ENCODE measurements at regions not wholly inside any gene's neighbourhood (a gene's known extent, or its start where the extent isn't known, plus 50 kb on each side); places are given as distances from the start of the nearest gene placed in this dataset.

DNA sequence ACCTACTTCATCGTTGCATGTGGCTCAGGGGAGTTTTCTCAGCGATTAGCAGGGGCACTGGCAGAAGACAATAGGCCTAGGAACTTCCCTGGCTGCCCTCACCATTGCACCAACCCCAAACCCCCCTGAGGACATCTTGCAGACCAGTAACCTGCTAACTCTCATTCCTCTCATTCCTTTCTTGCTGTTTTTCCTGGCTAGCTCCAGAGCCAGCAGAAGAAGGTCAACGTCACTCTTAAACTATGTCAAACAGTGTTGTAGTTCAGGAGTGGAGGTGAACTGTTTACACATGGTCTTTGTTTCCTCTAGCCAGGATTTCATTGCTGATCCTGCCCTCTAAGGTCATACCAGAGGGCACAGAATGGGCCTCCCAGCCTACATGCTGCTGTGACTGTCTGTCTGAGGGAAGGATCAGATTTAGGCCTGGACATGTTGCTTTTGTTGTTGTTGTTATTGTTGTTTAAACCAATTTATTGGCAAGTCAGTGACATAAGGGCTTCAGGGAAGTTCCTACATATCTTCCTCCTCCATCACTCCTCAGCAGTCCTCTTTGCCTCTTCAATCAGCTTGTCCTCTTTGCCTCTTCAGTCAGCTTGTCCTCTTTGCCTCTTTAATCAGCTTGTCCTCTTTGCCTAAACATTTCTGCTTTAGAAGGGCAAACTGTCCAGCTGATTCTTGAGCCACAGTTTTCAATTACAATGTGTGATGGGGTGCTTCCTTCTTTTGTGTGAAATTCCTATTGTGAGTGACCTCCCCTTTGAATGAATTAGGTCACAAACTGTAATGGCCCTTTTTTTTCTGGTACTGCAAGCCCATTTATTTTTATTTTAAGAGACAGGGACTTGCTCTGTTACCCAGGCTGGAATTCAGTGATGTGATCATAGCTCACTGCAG, 471.9 kb upstream of the TNP1 start:
- DNase-seq: no peak

DNA sequence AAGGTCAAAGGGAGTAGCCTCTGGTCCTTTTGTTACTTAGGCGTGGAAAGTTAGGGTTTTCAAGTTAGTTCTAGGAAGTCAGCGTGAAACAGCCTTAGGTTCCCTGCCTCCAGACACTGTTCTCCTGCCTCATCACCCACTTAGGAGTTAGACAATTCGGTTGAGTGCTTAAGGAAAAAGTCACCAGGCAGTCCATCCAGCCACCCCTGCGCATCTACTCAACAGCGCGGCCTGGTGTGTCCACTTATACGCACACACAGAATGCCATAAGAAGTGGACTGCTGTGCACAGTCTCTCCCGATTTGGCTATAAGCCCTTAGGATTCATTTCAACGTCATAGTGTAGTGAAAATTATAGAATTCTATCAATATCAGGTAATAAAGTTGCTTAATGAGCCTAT, 470.8 kb upstream of the TNP1 start:
- DNase-seq: no peak

DNA sequence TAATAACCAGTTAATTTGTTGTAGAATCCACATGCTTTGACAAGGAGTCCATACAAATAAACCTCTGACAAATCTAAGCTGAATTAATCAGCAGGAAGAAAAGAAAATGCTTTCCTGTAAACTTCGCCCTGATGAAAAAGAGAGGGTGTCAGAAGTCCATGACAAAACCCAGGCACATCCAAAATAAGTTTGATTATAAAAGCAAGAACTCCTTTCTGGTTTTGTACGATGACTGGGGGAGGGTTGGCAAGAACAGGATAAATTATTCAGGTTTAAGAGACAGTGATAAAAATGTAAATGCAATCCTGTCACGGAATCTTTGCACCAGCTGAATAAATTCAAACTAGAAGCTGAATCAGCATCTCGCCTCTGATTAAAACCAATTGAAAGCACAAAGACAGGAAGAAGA, 469.2 kb upstream of the TNP1 start:
- no peak for DNase-seq

DNA sequence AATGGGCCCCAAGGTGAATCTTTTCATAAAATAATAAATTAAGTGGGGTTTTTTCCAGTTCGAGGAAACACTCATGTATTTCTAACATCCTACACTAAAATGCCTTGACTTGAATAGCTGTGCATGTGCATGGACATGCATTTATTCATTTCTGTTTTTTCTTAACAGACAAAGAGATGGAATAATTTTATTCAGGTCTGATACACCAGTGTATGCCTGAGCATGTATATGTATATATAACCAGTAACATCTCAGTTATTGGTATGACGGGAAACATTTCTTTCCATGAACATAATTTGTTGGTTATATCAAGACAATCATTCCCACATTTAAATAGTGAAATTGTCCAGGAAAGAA, 468.7 kb upstream of the TNP1 start:
- DNase-seq: no peak

DNA sequence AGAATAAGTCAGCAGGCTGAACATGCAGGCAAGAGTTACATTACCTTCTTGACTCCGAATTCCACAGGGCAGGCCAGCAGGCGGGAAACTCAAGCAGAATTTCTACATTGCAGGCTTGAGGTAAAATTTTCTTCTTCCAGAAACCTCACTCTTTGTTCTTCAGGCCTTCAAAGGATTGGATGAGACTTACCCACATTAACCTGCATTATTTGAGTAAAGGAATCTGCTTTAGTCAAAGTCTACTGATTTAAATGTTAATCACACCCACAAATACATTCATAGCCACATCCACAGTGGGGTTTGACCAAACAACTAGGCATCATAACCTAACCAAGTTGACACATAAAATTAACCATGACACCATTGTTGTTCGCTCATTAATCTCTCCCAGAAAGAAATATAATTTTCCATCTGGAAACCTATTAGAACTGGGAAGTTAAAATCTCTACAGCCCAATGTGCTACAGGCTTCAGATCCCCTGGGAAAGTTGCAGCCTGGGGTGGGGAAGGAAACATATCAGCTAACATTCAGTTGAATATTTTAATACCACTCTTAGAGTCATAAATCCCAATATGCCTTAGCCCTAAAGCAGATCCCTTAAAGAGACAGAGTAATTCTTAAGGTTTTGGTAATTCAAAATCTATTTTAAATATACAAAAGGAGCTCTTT, 468.2 kb upstream of the TNP1 start:
- DNase-seq: no peak

DNA sequence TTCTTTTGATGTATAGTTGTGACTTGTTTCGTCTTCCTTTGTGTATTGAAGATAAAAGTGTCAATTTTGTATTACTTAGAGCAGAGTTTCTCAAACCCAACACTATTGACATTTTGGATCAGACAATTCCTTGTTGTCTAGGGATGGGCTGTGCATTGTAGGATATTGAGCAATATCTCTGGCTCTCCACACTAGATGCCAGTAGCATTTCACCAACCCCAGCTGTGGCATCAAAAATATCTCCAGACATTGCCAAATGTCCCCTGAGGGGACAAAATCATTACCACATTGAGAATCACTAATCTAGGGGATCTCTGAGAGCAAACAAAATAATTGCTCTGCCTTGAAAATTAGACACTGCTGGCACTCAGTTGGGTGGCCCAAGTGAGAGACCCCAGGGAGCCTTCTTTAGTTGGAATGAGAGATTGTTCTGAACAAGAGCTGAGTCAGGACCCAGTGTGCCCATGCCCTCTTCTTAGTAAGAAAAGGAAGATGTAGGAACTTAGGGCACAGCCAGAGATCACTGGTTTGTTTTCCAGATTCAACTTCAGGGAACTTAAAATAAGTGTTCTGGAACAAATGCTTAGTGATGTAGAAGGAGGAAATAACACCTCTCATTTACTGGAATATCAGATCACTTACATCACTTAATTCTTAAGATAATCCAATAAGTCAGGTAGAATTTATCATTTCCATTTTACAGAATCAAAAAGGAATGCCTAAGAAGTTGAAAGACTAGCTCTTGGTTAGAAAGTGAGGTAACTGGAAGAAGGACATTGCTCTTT, 466.6 kb upstream of the TNP1 start:
- DNase-seq: no peak

DNA sequence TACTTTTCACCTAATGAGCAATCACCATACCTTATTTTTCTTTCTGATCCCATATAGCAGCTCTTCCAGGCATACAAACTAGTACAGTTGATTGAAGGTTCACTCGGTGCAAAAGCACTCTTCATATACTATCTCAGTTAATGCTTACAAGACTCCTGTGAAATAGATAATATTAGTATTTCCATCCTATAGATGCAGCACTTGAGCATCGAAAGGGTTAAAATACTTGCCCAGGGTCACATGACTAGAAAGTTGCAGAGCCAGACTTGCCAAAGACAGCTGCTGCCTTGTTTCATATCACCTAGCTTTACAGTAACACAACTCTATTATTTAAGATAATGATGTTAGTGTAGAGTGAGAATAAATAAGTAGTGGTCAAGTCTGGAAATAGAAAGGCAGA, 466.0 kb upstream of the TNP1 start:
- DNase-seq: no peak

DNA sequence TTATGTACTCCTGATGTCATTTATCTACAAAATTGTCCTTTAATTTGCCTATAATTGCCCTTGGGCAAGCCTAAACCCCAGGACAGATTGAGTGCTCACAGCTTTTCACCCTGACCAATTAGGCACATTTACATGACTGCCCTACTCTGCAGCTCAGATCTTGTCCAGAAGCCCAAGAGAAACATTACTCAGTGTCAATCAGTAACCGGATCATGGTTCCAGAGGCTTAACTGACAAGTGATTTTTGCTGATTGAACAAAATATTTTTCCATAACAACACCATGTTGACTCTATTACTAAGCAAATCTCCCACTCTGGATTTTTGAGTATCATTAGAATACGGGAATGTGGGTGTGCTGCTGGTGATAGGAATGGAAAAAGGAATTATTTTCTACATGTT, 465.4 kb upstream of the TNP1 start:
- DNase-seq: no peak

DNA sequence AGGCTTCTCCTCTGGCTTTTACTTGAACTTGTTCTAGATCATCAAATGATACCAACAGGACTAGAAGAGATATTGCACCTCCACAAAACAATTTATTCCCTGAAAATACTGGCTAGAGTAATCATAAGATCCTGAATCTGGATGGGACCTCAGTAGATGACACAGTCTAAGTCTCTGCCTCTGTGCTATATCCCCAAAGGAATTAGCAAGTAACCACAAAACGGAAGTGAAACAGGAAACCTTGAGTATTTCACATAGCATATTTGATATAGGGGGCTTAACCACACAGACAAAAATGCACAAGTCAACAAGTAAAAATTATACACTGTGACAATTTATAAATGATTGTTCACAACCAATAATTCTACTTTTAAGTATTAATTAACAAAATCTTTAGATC, 456.9 kb upstream of the TNP1 start:
- DNase-seq: no peak

DNA sequence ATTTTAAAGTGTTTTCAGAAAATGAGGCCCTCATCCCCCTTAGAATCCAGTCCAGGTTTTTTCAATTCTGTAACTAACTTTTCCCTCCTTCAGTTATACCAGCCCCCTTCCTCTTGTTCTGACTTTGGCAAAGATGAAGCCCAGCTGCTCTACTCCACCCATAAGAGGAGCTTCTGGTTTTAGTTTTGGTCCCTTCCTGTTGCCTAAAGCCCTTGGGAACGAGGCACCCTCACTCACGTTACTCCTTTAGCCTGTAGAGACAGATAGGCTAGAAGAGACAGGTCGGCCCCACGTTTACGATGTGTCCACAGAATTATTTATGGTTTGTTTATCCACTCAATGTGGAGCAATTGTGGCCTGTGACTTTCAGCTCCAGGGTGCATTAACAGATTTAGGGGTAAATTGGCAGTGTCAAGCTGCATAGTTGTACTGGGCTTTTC, 454.2 kb upstream of the TNP1 start:
- DNase-seq: no peak

DNA sequence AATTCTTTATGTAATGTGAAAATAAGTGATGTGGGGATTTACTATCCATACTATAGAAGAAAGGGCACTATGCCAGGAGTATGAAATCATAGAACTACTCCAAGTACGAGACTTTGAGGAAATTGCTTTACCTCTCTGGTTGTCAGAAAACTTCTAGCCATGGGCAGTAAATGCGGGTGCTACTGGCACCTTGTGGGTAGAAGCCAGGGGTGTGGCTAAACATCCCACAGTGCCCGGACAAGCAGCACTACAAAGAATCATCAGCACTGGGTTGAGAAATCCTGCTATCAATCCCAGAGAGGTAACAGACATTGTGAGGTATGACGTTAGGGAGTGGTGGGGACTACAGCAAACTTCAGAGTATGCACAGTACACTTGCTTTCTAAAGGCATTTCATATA, 453.5 kb upstream of the TNP1 start:
- no peak for DNase-seq

DNA sequence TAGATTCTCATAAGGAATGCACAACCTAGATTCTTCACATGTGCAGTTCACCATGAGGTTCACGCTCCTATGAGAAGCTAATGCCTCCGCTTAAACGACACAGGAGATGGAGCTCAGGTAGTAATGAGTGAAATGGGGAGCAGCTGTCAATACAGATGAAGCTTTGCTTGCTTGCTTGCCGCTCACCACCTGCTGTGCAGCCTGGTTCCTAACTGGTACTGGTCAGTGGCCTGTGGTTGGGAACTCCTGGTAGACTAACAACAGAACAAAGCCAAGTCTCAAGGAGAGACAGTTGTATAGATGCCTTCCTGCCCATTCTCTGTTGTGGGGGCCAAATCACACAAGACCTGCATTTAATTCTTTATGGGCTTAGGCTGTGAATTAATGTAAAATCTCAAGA, 449.2 kb upstream of the TNP1 start:
- no peak for DNase-seq

DNA sequence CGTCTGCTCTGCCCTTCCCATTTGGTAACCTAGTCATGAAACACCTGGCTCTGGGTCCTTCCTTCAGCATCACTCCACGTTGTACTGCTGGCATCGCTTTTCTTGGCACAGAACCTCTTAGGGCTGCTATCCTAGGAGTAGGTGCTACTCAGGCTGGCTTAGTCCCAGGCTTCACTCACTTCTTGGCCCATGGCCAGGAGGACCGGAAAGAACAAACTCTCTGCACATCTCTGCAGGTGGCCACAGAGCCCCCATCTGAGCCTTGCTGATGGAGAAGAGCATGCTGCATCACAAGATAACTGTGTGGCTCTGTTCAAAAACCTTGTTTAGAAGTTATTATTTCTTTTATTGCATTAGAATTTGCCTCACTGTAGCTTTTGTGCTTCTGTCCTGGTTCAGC, 447.2 kb upstream of the TNP1 start:
- DNase-seq: no peak

DNA sequence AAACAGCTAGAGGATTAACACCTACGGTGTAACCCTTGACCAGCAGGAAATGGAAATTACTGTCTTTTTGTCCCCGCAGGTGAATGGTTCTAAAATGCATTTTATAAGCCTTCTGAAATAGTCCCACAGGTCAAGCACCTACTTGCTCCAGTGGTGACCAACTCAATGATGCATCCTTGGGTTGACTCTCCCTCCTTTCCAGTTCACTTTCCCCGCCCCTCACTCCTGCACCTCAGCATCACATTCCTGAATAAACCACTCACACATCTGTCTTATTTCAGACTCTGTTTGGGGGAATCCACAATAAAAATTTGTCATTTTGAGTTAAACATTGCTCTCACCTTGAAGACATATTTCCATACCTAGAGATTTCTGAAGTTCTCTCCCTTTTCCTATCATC, 446.0 kb upstream of the TNP1 start:
- no peak for DNase-seq

DNA sequence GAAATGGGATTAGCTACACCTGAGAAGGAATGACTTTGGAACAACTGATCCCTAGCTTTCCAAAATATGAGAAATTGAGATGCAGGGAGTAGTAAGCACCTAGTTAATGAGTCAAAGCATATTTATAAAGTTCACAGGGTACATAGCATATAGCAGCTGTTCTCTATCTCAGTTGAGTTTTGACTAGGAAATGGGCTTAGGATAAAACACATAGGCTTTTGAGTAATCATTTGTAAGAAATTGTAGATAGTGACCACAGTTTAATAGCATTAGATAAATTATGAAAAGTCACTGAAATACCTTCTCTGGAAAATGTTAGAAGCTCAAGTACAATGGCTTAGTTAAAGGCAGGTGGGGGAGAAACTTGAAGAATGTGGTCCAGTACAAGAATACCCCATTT, 444.7 kb upstream of the TNP1 start:
- no peak for DNase-seq

DNA sequence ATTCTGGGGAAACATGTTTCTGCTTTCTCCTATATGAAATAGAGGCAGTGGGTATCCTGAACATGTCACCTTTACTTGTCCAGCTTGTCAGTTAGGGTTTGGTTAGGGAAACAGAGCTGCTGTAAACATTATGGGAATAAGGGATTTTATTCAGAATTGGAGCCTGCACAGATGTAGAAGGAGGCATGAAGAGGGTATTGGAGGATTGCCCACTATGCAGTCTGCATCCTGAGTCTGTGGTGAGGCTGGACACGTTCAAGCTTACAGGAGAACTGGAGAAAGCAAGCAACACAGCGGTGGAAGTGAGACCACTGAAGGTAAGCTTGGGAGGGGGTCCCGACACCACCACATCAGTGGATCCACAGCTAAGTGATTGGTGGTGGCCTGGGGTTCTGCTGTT, 443.0 kb upstream of the TNP1 start:
- no peak for DNase-seq

DNA sequence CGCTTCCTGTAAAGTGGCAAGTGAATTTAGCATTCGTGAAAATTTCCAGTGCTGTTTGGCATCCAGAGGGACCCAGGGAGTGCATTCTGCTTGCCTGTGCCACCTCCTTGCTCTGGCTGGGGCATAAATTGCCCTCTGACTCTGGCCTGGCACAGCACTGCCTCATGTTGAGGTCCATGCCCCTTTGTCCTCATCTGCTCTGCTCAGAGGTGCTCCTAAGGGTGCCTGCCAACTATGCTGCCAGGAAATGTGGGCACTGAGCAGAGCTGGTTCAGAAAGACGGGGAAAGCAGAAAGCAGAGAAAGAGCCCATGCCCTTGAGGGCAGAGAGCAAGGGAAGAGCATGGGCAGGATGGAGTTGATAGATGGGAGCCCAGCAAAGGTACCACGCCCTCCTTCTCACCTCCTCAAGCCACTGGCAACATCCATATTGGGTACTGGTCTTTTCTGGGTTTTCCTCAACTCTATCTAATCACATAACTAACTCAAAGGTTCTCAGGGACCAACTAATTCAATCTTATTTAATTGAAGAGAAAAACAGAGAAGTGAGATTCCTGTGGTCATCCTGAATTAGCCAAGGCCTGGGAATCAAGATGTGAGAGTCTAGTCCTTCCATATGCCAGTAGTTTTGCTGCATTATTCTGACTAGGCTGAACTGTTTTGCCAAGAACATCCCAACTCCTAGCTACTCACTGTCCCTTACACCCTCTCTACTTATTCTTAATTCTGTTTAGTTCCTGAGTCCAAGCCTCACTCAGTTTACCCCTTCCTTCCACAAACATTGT, 441.5 kb upstream of the TNP1 start:
- DNase-seq: no peak

DNA sequence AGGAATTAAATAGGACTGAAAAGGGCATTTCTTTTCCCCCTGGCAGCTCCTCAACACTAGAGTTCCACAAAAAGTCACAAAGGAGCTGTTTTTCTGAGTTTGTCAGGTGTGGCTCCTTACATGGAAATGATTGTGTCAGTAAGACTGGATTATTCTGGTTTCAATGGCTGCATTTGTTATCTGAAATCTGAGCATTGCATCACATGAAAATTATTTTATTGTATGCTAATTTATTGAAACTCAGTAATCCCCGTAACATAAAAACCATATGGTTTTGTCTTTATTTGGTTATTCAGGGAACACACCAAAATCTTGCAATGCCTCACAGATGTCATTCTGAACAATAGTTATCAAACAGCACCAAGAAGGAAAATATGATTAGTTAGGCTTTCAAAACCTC, 439.7 kb upstream of the TNP1 start:
- no peak for DNase-seq

DNA sequence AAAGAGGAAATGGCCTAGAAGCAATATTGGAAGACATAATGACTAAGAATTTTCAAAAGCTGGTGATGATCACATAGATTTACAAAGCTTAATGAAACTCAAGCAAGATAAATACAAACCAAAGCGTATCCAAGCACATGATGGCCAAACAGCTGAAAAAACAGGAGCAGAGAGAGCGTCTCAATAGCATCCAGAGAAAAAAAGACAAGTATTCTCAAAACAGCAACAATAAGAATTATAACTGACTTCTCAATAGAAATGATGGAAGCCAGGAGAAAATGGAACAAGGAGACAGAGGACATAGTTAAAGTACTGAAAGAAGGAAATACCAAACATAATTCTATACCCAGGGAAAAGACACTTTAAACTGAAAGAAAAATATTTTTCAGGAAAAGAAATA, 437.2 kb upstream of the TNP1 start:
- DNase-seq: no peak

DNA sequence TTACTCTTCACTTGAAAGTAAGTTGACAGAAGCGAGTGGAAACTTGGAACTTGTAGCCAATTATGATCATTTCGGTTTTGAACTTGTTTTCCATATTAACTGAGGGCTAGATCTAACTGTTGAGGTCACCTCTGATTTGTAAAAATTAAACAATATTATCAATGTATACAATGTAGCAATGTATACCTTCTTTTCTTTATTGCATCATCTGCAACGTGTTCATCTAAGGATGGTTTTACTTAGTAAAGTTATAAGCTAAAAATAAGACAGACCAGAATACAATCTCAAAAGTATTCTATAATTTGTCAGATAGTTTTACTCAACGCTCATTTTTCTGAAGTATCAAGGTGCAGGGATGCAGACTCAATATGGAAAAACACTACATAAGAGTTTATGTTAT, 435.0 kb upstream of the TNP1 start:
- no peak for DNase-seq

DNA sequence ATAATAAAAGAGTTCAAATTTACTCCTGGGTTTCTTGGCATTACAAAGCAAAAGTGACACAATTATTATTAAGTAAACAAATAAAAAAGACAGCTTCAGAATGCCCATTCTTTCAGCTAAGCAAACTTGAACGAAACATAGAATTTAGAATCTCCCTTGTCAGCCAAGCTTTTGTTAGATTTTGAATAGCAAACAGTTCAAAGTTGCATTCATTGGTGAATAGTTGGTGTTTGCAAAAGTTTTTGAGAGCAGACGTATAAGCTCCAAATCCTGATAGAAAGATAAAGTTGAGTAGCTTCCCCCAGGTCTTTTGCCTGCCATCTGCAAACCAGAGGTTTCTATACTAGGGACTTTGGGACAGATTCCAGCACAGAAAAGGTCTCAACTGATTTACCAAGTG, 434.3 kb upstream of the TNP1 start:
- no peak for DNase-seq

DNA sequence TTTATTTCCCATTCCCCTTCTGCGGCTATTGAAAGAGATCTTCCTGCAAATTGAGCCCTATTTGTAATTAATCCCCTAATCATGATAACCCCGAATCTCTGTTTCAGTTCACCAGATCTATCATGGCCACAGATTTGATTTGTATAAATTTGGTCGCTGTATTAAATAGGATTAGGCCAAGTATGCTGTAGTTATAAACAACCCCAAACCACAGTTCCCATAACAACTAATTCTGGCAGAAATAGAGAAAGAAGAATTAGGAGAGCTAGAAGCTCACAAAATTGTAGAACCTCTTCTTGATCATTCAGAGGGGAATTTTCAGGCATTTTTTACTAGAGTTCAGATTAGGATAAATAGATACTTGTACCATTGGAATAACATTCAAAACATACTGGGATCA, 433.7 kb upstream of the TNP1 start:
- DNase-seq: no peak

DNA sequence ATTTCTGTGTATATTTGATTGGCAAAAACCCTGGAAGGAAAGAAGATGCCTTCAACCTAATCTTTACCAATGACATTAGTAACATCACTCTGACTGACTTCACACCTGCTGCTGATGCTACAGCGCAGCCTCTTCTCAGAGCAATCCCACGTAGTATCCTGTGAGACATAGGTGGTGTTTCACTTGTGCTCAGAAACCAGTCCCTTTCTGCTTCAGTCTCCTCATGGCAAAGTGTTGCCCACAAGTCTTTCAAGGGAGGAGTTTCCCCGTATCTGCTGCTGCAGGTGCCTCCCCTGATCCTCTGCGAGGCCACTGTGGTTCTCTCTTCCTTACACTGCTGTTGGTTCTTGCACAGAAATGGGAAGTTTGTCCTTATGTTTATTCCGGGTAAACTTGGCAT, 433.2 kb upstream of the TNP1 start:
- no peak for DNase-seq
